ENCODE measurements at regions not wholly inside any gene's neighbourhood (a gene's known extent, or its start where the extent isn't known, plus 50 kb on each side); places are given as distances from the start of the nearest gene placed in this dataset.

- Histone ChIP-seq H3K9ac (no peak overlapping the region), H2AFZ (ENCODE audit: low read depth) (no peak overlapping the region), H3K27ac (no peak overlapping the region), H4K20me1 (ENCODE audit: insufficient read depth) (no peaks in the 10 kb centered on the region), H3K4me1 (ENCODE audit: low read depth, poor library complexity, severe bottlenecking) (no peaks in the 10 kb centered on the region), H3K4me3 (IDR thresholded peaks at IDR 0.05; ENCODE audit: insufficient read depth, low read depth, low read length) (no peak overlapping the region), H3K79me2 (ENCODE audit: insufficient read depth, low read depth) (no peaks in the 10 kb centered on the region), H3K27me3 (ENCODE audit: insufficient read depth, low read depth) (no peaks in the 10 kb centered on the region), H3K4me2 (no peak overlapping the region), H3K36me3 (ENCODE audit: insufficient read depth) (no peaks in the 10 kb centered on the region)
- TF ChIP-seq, protein P1, sequence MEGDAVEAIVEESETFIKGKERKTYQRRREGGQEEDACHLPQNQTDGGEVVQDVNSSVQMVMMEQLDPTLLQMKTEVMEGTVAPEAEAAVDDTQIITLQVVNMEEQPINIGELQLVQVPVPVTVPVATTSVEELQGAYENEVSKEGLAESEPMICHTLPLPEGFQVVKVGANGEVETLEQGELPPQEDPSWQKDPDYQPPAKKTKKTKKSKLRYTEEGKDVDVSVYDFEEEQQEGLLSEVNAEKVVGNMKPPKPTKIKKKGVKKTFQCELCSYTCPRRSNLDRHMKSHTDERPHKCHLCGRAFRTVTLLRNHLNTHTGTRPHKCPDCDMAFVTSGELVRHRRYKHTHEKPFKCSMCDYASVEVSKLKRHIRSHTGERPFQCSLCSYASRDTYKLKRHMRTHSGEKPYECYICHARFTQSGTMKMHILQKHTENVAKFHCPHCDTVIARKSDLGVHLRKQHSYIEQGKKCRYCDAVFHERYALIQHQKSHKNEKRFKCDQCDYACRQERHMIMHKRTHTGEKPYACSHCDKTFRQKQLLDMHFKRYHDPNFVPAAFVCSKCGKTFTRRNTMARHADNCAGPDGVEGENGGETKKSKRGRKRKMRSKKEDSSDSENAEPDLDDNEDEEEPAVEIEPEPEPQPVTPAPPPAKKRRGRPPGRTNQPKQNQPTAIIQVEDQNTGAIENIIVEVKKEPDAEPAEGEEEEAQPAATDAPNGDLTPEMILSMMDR (conservative IDR thresholded peaks at IDR 0.05; ENCODE audit: low read depth, low read length), result no peak
Observed at GRCh38 chr6:133590196-133590595, 298.7 kb upstream of the TCF21 start.

DNA sequence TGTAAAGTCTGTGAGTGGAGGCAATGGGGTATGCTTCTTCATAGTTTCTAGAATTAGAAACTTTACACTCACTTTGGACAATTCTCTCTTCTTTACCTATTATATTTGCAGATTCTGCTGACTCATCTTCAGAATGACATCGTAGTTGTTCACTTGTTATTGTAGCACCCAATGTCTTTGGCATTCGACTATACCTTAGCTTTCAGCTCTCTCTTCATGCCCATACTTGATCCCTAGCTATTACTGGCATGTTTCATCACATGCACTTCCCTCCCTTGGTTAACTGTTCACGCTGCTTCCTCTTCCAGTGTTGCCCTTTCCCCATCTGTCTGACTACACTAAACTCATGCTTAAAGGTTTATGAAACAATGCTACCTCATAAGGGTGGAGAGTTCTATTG is 298.1 kb upstream of the TCF21 start:
- Histone ChIP-seq H3K27ac (no peak overlapping the region), H3K4me3 (IDR thresholded peaks at IDR 0.05; ENCODE audit: insufficient read depth, low read depth, low read length) (no peak overlapping the region), H3K4me1 (ENCODE audit: low read depth, poor library complexity, severe bottlenecking) (no peaks in the 10 kb centered on the region), H2AFZ (ENCODE audit: low read depth) (no peak overlapping the region), H3K36me3 (ENCODE audit: insufficient read depth) (no peaks in the 10 kb centered on the region), H3K4me2 (no peak overlapping the region), H3K9ac (no peak overlapping the region), H4K20me1 (ENCODE audit: insufficient read depth) (no peaks in the 10 kb centered on the region), H3K27me3 (ENCODE audit: insufficient read depth, low read depth) (no peaks in the 10 kb centered on the region), H3K79me2 (ENCODE audit: insufficient read depth, low read depth) (no peaks in the 10 kb centered on the region)
- TF ChIP-seq, protein P1 (conservative IDR thresholded peaks at IDR 0.05; ENCODE audit: low read depth, low read length), result no peak

GRCh38 chr6:133591275-133591674 is 297.6 kb upstream of the TCF21 start:
- Histone ChIP-seq H3K4me1 (ENCODE audit: low read depth, poor library complexity, severe bottlenecking) (no peaks in the 10 kb centered on the region), H3K79me2 (ENCODE audit: insufficient read depth, low read depth) (no peaks in the 10 kb centered on the region), H2AFZ (ENCODE audit: low read depth) (no peak overlapping the region), H3K4me3 (IDR thresholded peaks at IDR 0.05; ENCODE audit: insufficient read depth, low read depth, low read length) (no peak overlapping the region), H3K4me2 (no peak overlapping the region), H3K36me3 (ENCODE audit: insufficient read depth) (no peaks in the 10 kb centered on the region), H4K20me1 (ENCODE audit: insufficient read depth) (no peaks in the 10 kb centered on the region), H3K27ac (no peak overlapping the region), H3K9ac (no peak overlapping the region), H3K27me3 (ENCODE audit: insufficient read depth, low read depth) (no peaks in the 10 kb centered on the region)
- TF ChIP-seq, protein P1 (conservative IDR thresholded peaks at IDR 0.05; ENCODE audit: low read depth, low read length), result no peak

GRCh38 chr6:133594652-133595110 is 294.2 kb upstream of the TCF21 start:
- Histone ChIP-seq H3K4me2 (no peak overlapping the region), H3K27ac (no peak overlapping the region), H3K27me3 (ENCODE audit: insufficient read depth, low read depth) (no peaks in the 10 kb centered on the region), H3K4me1 (ENCODE audit: low read depth, poor library complexity, severe bottlenecking) (no peaks in the 10 kb centered on the region), H2AFZ (ENCODE audit: low read depth) (no peak overlapping the region), H3K9ac (no peak overlapping the region), H3K4me3 (IDR thresholded peaks at IDR 0.05; ENCODE audit: insufficient read depth, low read depth, low read length) (no peak overlapping the region), H3K79me2 (ENCODE audit: insufficient read depth, low read depth) (no peaks in the 10 kb centered on the region), H4K20me1 (ENCODE audit: insufficient read depth) (no peaks in the 10 kb centered on the region), H3K36me3 (ENCODE audit: insufficient read depth) (no peaks in the 10 kb centered on the region)
- TF ChIP-seq, protein P1 (conservative IDR thresholded peaks at IDR 0.05; ENCODE audit: low read depth, low read length), result no peak
